K562 (cell line): ENCODE measurements at regions not wholly inside any gene's neighbourhood (a gene's known extent, or its start where the extent isn't known, plus 50 kb on each side); places are given as distances from the start of the nearest gene placed in this dataset.

Experiments used
- ATAC-seq: fragments of 200-7000 bp; cut with Tn5 transposase; 3 replicates; pipeline ENCODE4 v1.9.1; 2020; ENCODE audit warnings: moderate library complexity
- BruUV-seq: library from RNA; stranded (reverse); fragments of 400-500 nt; replicated peaks from 2 replicates; lab custom pipeline; 2021; lab: Mats Ljungman, UMichigan
- CTCF ChIA-PET: fragments of 300-600 bp; formaldehyde crosslinking; extraction: SDS; loops from one replicate; lab custom pipeline; 2021; ENCODE audit warnings: low intra/inter-chr PET ratio; lab: Yijun Ruan, JAX
- POLR2A ChIA-PET: fragments of 300-600, 350-650 bp; sonication (Branson Sonifier 250); formaldehyde crosslinking; extraction: SDS; loops from one replicate; lab custom pipeline; 2021; ENCODE audit warnings: antibody characterized with exemption, inconsistent platforms; lab: Yijun Ruan, JAX
- DNase-seq, 4 experiments: peaks; one replicate each; pipeline versions ENCODE4 v3.0.0 to v3.0.0-alpha.2; 2011 to 2018; ENCODE audit warnings: low spot score in 3 of 4, mixed read lengths in 3 of 4; ENCODE audit errors: extremely low read depth in 1 of 4
- FAIRE-seq: peaks from 2 replicates; lab custom pipeline; 2011; peaks lifted over from hg19 to GRCh38; lab: Jason Lieb, UNC
- H2AFZ ChIP-seq: 2 replicates; pipeline ENCODE4 v1.6.0; 2011; ENCODE audit warnings: low read depth, low read length, control low read depth, inconsistent platforms
- H3K27ac ChIP-seq: fragments of 200-600 bp; 3 replicates; pipeline ENCODE4 v1.8.0; 2011; ENCODE audit warnings: low read depth, mild to moderate bottlenecking, control low read depth, inconsistent platforms, low read length, moderate library complexity, mixed read lengths; ENCODE audit errors: extremely low read depth
- H3K27me3 ChIP-seq, 2 experiments: fragments of 300-600 bp in 1 of 2; 2 replicates in 1 of 2; 3 replicates in 1 of 2; pipeline versions ENCODE4 v1.6.0 to v1.8.0; 2011; ENCODE audit warnings: inconsistent platforms in 2 of 2, low read length in 2 of 2, mild to moderate bottlenecking in 1 of 2, mixed read lengths in 1 of 2, moderate library complexity in 1 of 2; ENCODE audit not compliant: control insufficient read depth in 2 of 2, insufficient read depth in 2 of 2
- H3K36me3 ChIP-seq: fragments of 300-600 bp; 3 replicates; pipeline ENCODE4 v1.8.0; 2011; ENCODE audit warnings: mild to moderate bottlenecking, low read length, inconsistent platforms; ENCODE audit not compliant: control insufficient read depth, insufficient read depth
- H3K4me1 ChIP-seq, 2 experiments: fragments of 200-600 bp in 1 of 2; replicated peaks in 1 of 2; 2 replicates in 1 of 2; 3 replicates in 1 of 2; pipeline versions ENCODE4 v1.5.1 to v1.8.0; 2011; ENCODE audit warnings: inconsistent platforms in 2 of 2, low read length in 2 of 2, mild to moderate bottlenecking in 1 of 2, mixed read lengths in 1 of 2, moderate library complexity in 1 of 2; ENCODE audit not compliant: control insufficient read depth in 2 of 2, insufficient read depth in 2 of 2
- H3K4me2 ChIP-seq: 2 replicates; pipeline ENCODE4 v1.6.1; 2011; ENCODE audit warnings: low read length, control low read depth, inconsistent platforms, mixed read lengths; ENCODE audit not compliant: insufficient read depth
- H3K4me3 ChIP-seq: fragments of 200-600 bp; sonication (generic), shearing (Covaris generic); 2 replicates; pipeline ENCODE4 v1.5.1; 2016; ENCODE audit warnings: control low read depth, inconsistent platforms
- H3K79me2 ChIP-seq: fragments of 200-600 bp; 3 replicates; pipeline ENCODE4 v1.8.0; 2011; ENCODE audit warnings: low read length, inconsistent platforms; ENCODE audit not compliant: control insufficient read depth, insufficient read depth
- H3K9ac ChIP-seq, 2 experiments: 2 replicates each; pipeline versions ENCODE4 v1.6.0 to v1.6.1; 2011; ENCODE audit warnings: low read depth in 2 of 2, low read length in 2 of 2, control low read depth in 1 of 2, inconsistent platforms in 1 of 2, mild to moderate bottlenecking in 1 of 2, mixed read lengths in 1 of 2; ENCODE audit not compliant: insufficient read depth in 1 of 2
- H3K9me1 ChIP-seq: one replicate; pipeline ENCODE4 v1.6.0; 2011; ENCODE audit warnings: inconsistent platforms, mild to moderate bottlenecking, low read length, moderate library complexity; ENCODE audit not compliant: control insufficient read depth, insufficient read depth
- H3K9me3 ChIP-seq: replicated peaks from 2 replicates; pipeline ENCODE4 v1.5.1; 2011; ENCODE audit warnings: low read depth, low read length, inconsistent platforms; ENCODE audit not compliant: control insufficient read depth, insufficient read depth
- H4K20me1 ChIP-seq: replicated peaks from 2 replicates; pipeline ENCODE4 v1.6.1; 2011; ENCODE audit warnings: low read length, inconsistent platforms, mixed read lengths; ENCODE audit not compliant: control insufficient read depth, insufficient read depth
- DIDO1 ChIP-seq: fragments of 450-650 bp; IDR thresholded peaks from 2 replicates; pipeline ENCODE4 v1.6.1; 2016; ENCODE audit warnings: low read depth, missing biosample characterization, missing genetic modification characterization
- FOXJ2 ChIP-seq: fragments of 200-800 bp; sonication (Bioruptor generic); IDR thresholded peaks from 2 replicates; pipeline ENCODE4 v1.6.1; 2016; ENCODE audit warnings: missing genetic modification characterization, missing compliant biosample characterization
- POLR3A ChIP-seq: IDR thresholded peaks from 2 replicates; pipeline ENCODE4 v1.6.1; 2011; ENCODE audit warnings: borderline replicate concordance, mild to moderate bottlenecking, moderate library complexity; ENCODE audit not compliant: insufficient read length, insufficient read depth; ENCODE audit errors: extremely low read depth
- PREB ChIP-seq: sonication (generic); formaldehyde crosslinking; IDR thresholded peaks from 2 replicates; pipeline ENCODE4 v1.8.1; 2023; ENCODE audit warnings: mild to moderate bottlenecking, missing genetic modification reagents
- ZNF551 ChIP-seq: fragments of 250-450 bp; sonication (Bioruptor Pico); IDR thresholded peaks from 2 replicates; pipeline ENCODE4 v1.5.0; 2021; ENCODE audit warnings: mild to moderate bottlenecking, moderate library complexity
- WGBS: fragments of 100-300 bp; shearing (Covaris generic); methylation state at CpG from one replicate; pipeline ENCODE4 v1.1.6; 2016; ENCODE audit warnings: low coverage, mixed read lengths; ENCODE audit not compliant: insufficient coverage; ENCODE audit errors: missing lambda C conversion rate; 5-methylcytosine and 5-hydroxymethylcytosine counted together
- in situ Hi-C: fragments of 300-500 bp; cut with MboI; formaldehyde crosslinking; loops from 4 replicates; pipeline ENCODE4 v1.15.0; 2018; ENCODE audit warnings: inconsistent platforms, mixed read lengths
- intact Hi-C: fragments of 100-400 bp; cut with micrococcal nuclease; formaldehyde crosslinking; loops from 2 replicates; pipeline ENCODE4 v1.14.2; 2022
- TF ChIP-seq, protein P1 (sequence below): IDR thresholded peaks from 3 replicates; pipeline ENCODE4 v1.6.1; 2011; ENCODE audit warnings: borderline replicate concordance, mild to moderate bottlenecking, moderate library complexity; ENCODE audit not compliant: insufficient read length; ENCODE audit errors: extremely low read depth

- no peaks in the 10 kb centered on the region for H3K9me1 ChIP-seq
- intact Hi-C loops = no loop called here
- peaks cover 7 to 14% of the 10 kb centered on the region in 2 experiments; a peak in 2 of 5 replicates for H3K27me3 ChIP-seq
- H3K4me2 ChIP-seq = no peak overlapping the region
- H2AFZ ChIP-seq = no peak overlapping the region
- ChIA-PET POLR2A (no interaction called here), CTCF (no interaction called here)
- no peak overlapping the region for H3K4me3 ChIP-seq
- TF ChIP-seq POLR3A = no peak
- TF ChIP-seq, protein P1, sequence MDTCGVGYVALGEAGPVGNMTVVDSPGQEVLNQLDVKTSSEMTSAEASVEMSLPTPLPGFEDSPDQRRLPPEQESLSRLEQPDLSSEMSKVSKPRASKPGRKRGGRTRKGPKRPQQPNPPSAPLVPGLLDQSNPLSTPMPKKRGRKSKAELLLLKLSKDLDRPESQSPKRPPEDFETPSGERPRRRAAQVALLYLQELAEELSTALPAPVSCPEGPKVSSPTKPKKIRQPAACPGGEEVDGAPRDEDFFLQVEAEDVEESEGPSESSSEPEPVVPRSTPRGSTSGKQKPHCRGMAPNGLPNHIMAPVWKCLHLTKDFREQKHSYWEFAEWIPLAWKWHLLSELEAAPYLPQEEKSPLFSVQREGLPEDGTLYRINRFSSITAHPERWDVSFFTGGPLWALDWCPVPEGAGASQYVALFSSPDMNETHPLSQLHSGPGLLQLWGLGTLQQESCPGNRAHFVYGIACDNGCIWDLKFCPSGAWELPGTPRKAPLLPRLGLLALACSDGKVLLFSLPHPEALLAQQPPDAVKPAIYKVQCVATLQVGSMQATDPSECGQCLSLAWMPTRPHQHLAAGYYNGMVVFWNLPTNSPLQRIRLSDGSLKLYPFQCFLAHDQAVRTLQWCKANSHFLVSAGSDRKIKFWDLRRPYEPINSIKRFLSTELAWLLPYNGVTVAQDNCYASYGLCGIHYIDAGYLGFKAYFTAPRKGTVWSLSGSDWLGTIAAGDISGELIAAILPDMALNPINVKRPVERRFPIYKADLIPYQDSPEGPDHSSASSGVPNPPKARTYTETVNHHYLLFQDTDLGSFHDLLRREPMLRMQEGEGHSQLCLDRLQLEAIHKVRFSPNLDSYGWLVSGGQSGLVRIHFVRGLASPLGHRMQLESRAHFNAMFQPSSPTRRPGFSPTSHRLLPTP = no peak
- no peak for TF ChIP-seq DIDO1 (tag)
- TF ChIP-seq PREB (CRISPR knock-in tag) = no peak
- TF ChIP-seq ZNF551 = no peak
- TF ChIP-seq FOXJ2 (tag) = no peak
- FAIRE-seq = no peak
- in situ Hi-C loops = loop anchor here (25.0 kb wide), 1 partner anchor 895 kb away; the partner anchor contains the start of gene CIBAR2
- H4K20me1 ChIP-seq = no peaks in the 10 kb centered on the region
- no peaks in the 10 kb centered on the region for H3K9me3 ChIP-seq
- H3K79me2 ChIP-seq = no peaks in the 10 kb centered on the region
- WGBS = 1% methylated on average over 3 of the region's 3 CpGs
- no peak overlapping the region for H3K27ac ChIP-seq
- H3K9ac ChIP-seq = no peak overlapping the region
- no peaks in the 10 kb centered on the region for H3K36me3 ChIP-seq
- no peaks in the 10 kb centered on the region for H3K4me1 ChIP-seq
- no TSS peak for BruUV-seq
- ATAC-seq = no peak
- DNase-seq = no peak
Observed at GRCh38 chr16:86007524-86007923, 108.6 kb downstream of the IRF8 start.
